Urinary bladder (tissue), 3 donors: ENCODE measurements at regions not wholly inside any gene's neighbourhood (a gene's known extent, or its start where the extent isn't known, plus 50 kb on each side); places are given as distances from the start of the nearest gene placed in this dataset.

Experiments
- DNase-seq: peaks from one replicate; pipeline ENCODE4 v3.0.0-alpha.2; 2015; ENCODE audit errors: extremely low spot score
- H3K27ac ChIP-seq: one replicate; pipeline ENCODE4 v1.5.1; 2013; ENCODE audit warnings: low read depth, mild to moderate bottlenecking, moderate library complexity
- H3K36me3 ChIP-seq: one replicate; pipeline ENCODE4 v1.6.1; 2013; ENCODE audit warnings: mild to moderate bottlenecking, moderate library complexity; ENCODE audit not compliant: insufficient read depth
- H3K4me1 ChIP-seq: one replicate; pipeline ENCODE4 v1.6.1; 2013; ENCODE audit warnings: mild to moderate bottlenecking, moderate library complexity; ENCODE audit not compliant: insufficient read depth
- H3K4me3 ChIP-seq: one replicate; pipeline ENCODE4 v1.5.1; 2013; ENCODE audit warnings: low read depth, low read length
- WGBS: extraction: QIAGEN DNeasy Blood & Tissue Kit; methylation state at CpG from one replicate; pipeline ENCODE4 v1.1.7; 2013; 5-methylcytosine and 5-hydroxymethylcytosine counted together
- donor health status: healthy with polysubstance abuse.
- donor health status: healthy.

DNA sequence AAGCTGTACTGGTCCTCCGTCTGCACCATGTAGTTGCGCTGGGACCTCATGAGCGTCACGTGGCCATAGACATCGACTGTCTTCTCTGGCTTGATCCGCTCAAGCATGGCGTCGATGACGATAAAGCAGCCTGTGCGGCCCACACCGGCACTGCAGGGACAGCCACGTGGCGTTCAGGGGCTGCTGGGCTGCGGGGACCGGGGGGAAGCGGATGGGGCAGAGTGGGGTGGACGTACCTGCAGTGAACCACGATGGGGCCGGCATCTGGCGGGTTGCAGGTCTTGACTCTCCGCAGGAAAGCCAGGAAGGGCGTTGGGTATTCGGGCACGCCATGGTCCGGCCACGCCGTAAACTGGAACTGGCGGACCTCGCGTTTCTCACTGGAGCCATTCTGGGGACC is 128.5 kb downstream of the PTPRS start:
- DNase-seq: no peak
- WGBS: 97% methylated on average over 30 of the region's 30 CpGs
- peaks cover 10% of the 10 kb centered on the region for H3K36me3 ChIP-seq
- H3K4me3 ChIP-seq: no peak overlapping the region
- H3K27ac ChIP-seq: no peak overlapping the region
- no peaks in the 10 kb centered on the region for H3K4me1 ChIP-seq

DNA sequence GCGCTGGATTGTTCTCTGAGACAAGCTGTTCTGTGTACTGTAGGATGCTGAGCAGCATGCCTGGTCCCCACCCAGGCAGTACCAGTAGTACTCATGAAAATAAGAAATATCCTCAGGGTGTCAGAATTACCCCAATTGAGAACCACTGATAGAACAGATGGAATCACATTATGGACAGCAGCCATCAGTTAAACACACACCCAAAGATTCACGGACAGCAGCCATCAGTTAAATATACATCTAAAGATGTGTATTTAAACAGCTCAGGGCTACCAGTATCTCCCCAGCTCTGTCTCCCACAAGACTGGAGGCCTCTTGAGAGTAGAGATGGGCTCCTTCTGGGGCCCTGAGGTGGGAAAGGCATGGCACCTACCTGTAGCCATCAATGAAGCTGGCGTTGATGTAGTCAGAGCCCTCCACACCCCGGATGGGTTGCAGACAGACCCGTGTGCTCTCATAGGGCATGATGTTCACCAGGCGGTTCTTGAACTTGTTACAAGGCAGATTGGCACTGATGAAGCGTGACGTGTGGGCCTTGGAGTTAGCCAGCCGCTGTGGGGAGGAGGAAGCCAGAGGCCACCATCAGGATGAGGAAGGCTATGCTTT is 129.3 kb downstream of the PTPRS start:
- DNase-seq: no peak
- 97% methylated on average over 9 of the region's 9 CpGs for WGBS
- Histone ChIP-seq H3K4me3 (no peak overlapping the region), H3K4me1 (no peaks in the 10 kb centered on the region), H3K27ac (no peak overlapping the region), H3K36me3 (peaks cover 10% of the 10 kb centered on the region)

- Histone ChIP-seq H3K4me3 (no peak overlapping the region), H3K4me1 (no peaks in the 10 kb centered on the region), H3K36me3 (peaks cover 10% of the 10 kb centered on the region), H3K27ac (no peak overlapping the region)
- 97% methylated on average over 23 of the region's 23 CpGs for WGBS
- DNase-seq: no peak
Observed at GRCh38 chr19:5210556-5210955, 130.1 kb downstream of the PTPRS start.

- Histone ChIP-seq H3K27ac (no peak overlapping the region), H3K4me3 (no peak overlapping the region), H3K36me3 (peaks cover 10% of the 10 kb centered on the region), H3K4me1 (no peaks in the 10 kb centered on the region)
- no peak for DNase-seq
- 91% methylated on average over 17 of the region's 17 CpGs for WGBS
Observed at GRCh38 chr19:5207806-5208205, 132.8 kb downstream of the PTPRS start.

DNA sequence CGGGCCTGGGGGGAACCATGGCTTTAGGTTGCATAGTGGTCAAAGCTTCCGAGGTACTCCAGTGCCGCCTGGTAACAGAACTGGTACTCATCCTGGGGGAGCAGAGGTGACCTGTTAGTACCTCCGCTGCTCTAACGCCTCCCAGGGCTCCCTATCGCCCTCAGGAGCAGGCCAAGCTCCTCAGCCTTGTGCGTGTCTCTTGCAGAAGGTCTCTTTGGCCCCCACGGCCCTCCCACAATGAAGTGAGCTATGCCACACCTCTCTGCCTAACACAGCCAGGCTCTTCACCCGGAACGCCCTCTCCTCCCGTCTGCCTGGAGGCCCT is 133.9 kb downstream of the PTPRS start:
- Histone ChIP-seq H3K4me3 (no peak overlapping the region), H3K27ac (no peak overlapping the region), H3K36me3 (peaks cover 6% of the 10 kb centered on the region), H3K4me1 (no peaks in the 10 kb centered on the region)
- DNase-seq: no peak
- 90% methylated on average over 11 of the region's 11 CpGs for WGBS

DNA sequence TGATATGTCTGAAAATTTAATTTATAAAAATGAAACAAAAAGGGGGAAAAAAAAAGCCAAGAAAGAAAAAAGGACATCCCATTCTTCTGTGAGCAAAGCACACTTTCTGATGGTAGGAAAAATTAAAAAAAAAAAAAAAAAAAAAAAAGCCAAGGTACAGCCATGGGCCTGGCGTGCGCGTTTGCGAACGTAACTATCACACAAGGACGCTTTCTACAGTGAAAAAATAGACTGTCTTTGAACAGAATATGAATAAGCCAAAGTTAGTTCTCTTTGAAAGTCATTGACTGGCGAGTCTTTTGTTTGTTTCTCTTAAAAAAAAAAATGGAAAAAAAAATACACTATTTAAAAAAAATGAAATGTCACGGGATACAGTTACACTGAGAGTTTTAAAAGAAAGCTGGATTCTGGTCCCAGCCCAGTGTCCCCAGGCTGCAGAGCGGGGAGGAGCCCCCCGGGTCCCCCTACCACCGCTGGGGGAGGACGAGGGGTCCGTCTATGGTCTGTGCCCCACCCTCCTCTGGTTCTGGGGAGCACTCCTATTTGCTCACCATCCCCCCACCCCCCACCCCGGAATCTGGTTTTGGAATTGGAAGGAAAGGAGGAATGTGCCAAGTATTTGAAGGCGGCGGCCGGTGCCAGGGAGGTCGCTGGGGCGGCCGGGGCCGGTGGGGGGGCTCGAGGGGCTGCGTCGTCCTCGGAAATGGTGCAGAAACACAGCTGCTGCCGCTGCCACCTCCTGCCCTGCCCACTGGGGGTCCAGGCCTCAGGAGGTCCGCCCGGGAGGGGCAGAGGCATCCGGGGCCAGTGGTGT is 134.5 kb downstream of the PTPRS start:
- H3K4me1 ChIP-seq: no peaks in the 10 kb centered on the region
- H3K36me3 ChIP-seq: peaks cover 6% of the 10 kb centered on the region
- 81% methylated on average over 29 of the region's 29 CpGs for WGBS
- H3K27ac ChIP-seq: no peak overlapping the region
- H3K4me3 ChIP-seq: no peak overlapping the region
- DNase-seq: no peak

- no peak for DNase-seq
- Histone ChIP-seq H3K4me1 (no peaks in the 10 kb centered on the region), H3K36me3 (no peaks in the 10 kb centered on the region), H3K27ac (no peak overlapping the region), H3K4me3 (no peak overlapping the region)
- 91% methylated on average over 13 of the region's 13 CpGs for WGBS
Observed at GRCh38 chr19:5205381-5205780, 135.2 kb downstream of the PTPRS start.

GRCh38 chr19:5204212-5204611 is 136.4 kb downstream of the PTPRS start:
- Histone ChIP-seq H3K36me3 (no peaks in the 10 kb centered on the region), H3K4me3 (no peak overlapping the region), H3K4me1 (no peaks in the 10 kb centered on the region), H3K27ac (no peak overlapping the region)
- WGBS: 98% methylated on average over 5 of the region's 5 CpGs
- no peak for DNase-seq
